SK-N-SH treated with all-trans-retinoic acid at 6 μM for 48 hours (cell line): ENCODE measurements at regions not wholly inside any gene's neighbourhood (a gene's known extent, or its start where the extent isn't known, plus 50 kb on each side); places are given as distances from the start of the nearest gene placed in this dataset.

Experiments
- ATAC-seq: fragments of 200-7000 bp; cut with Tn5 transposase; 3 replicates; pipeline ENCODE4 v1.9.1; 2020; ENCODE audit warnings: mild to moderate bottlenecking, moderate library complexity
- ARNTL ChIP-seq: fragments of 450-650 bp; formaldehyde crosslinking; IDR thresholded peaks from 2 replicates; pipeline ENCODE4 v1.5.0; 2020; ENCODE audit warnings: low read depth, mild to moderate bottlenecking, moderate library complexity, borderline replicate concordance
- BACH2 ChIP-seq: fragments of 250-450 bp; sonication (Bioruptor Pico); IDR thresholded peaks from 2 replicates; pipeline ENCODE4 v1.9.0; 2021; ENCODE audit warnings: mild to moderate bottlenecking, borderline replicate concordance
- CSDC2 ChIP-seq: fragments of 250-450 bp; sonication (Bioruptor Pico); IDR thresholded peaks from 2 replicates; pipeline ENCODE4 v1.5.0; 2020; ENCODE audit warnings: mild to moderate bottlenecking, moderate library complexity
- ESRRG ChIP-seq: fragments of 250-450 bp; sonication (Bioruptor Pico); IDR thresholded peaks from 2 replicates; pipeline ENCODE4 v1.6.1; 2021; ENCODE audit warnings: mild to moderate bottlenecking
- GLIS3 ChIP-seq: fragments of 250-450 bp; sonication (Bioruptor Pico); IDR thresholded peaks from 2 replicates; pipeline ENCODE4 v1.5.0; 2020; ENCODE audit warnings: mild to moderate bottlenecking, moderate library complexity
- ISL1 ChIP-seq: fragments of 250-450 bp; sonication (Bioruptor Pico); IDR thresholded peaks from 2 replicates; pipeline ENCODE4 v2.1.2; 2022; ENCODE audit warnings: mild to moderate bottlenecking, moderate library complexity
- OSR1 ChIP-seq: fragments of 250-450 bp; sonication (Bioruptor Pico); IDR thresholded peaks from 2 replicates; pipeline ENCODE4 v1.8.0; 2022; ENCODE audit warnings: moderate library complexity, mild to moderate bottlenecking, inconsistent platforms
- PATZ1 ChIP-seq: fragments of 250-450 bp; sonication (Bioruptor Pico); IDR thresholded peaks from 2 replicates; pipeline ENCODE4 v1.8.0; 2020; ENCODE audit warnings: mild to moderate bottlenecking, moderate library complexity, borderline replicate concordance
- RARB ChIP-seq: fragments of 250-450 bp; sonication (Bioruptor Pico); IDR thresholded peaks from 2 replicates; pipeline ENCODE4 v1.8.0; 2021; ENCODE audit warnings: mild to moderate bottlenecking, moderate library complexity
- TCF4 ChIP-seq: fragments of 250-450 bp; sonication (Bioruptor Pico); IDR thresholded peaks from 2 replicates; pipeline ENCODE4 v1.8.0; 2021; ENCODE audit warnings: mild to moderate bottlenecking, moderate library complexity, borderline replicate concordance
- TOX ChIP-seq: fragments of 250-450 bp; sonication (Bioruptor Pico); IDR thresholded peaks from 2 replicates; pipeline ENCODE4 v1.8.0; 2021; ENCODE audit warnings: mild to moderate bottlenecking, moderate library complexity, borderline replicate concordance
- ZC3H10 ChIP-seq: fragments of 250-450 bp; sonication (Bioruptor Pico); IDR thresholded peaks from 2 replicates; pipeline ENCODE4 v1.5.1; 2021; ENCODE audit warnings: mild to moderate bottlenecking, moderate library complexity
- ZFP3 ChIP-seq: fragments of 250-450 bp; sonication (Bioruptor Pico); IDR thresholded peaks from 2 replicates; pipeline ENCODE4 v1.5.0; 2020; ENCODE audit warnings: mild to moderate bottlenecking, moderate library complexity
- ZFP30 ChIP-seq: fragments of 450-650 bp; formaldehyde crosslinking; IDR thresholded peaks from 2 replicates; pipeline ENCODE4 v1.5.0; 2022; ENCODE audit warnings: mild to moderate bottlenecking, moderate library complexity
- ZNF565 ChIP-seq: fragments of 450-650 bp; formaldehyde crosslinking; conservative IDR thresholded peaks from 2 replicates; pipeline ENCODE4 v1.5.0; 2020; ENCODE audit warnings: low read depth, mild to moderate bottlenecking, moderate library complexity
- ZNF70 ChIP-seq: fragments of 450-650 bp; formaldehyde crosslinking; IDR thresholded peaks from 2 replicates; pipeline ENCODE4 v1.5.0; 2020; ENCODE audit warnings: mild to moderate bottlenecking, moderate library complexity
- ZNF8 ChIP-seq: fragments of 450-650 bp; formaldehyde crosslinking; IDR thresholded peaks from 2 replicates; pipeline ENCODE4 v1.5.0; 2020; ENCODE audit warnings: mild to moderate bottlenecking, moderate library complexity
- TF ChIP-seq, protein P1 (sequence below): fragments of 250-450 bp; sonication (Bioruptor Pico); IDR thresholded peaks from 2 replicates; pipeline ENCODE4 v1.5.1; 2020; ENCODE audit warnings: low read depth, mild to moderate bottlenecking, moderate library complexity
- TF ChIP-seq, protein P2 (sequence below): fragments of 250-450 bp; sonication (Bioruptor Pico); IDR thresholded peaks from 2 replicates; pipeline ENCODE4 v1.5.1; 2021; ENCODE audit warnings: mild to moderate bottlenecking, moderate library complexity
- TF ChIP-seq, protein P3 (sequence below): fragments of 250-450 bp; sonication (Bioruptor Pico); IDR thresholded peaks from 2 replicates; pipeline ENCODE4 v1.8.0; 2021; ENCODE audit warnings: low read depth, mild to moderate bottlenecking, moderate library complexity, borderline replicate concordance
- TF ChIP-seq, protein P4 (sequence below): fragments of 250-450 bp; sonication (Bioruptor Pico); IDR thresholded peaks from 2 replicates; pipeline ENCODE4 v1.5.0; 2020; ENCODE audit warnings: mild to moderate bottlenecking, moderate library complexity

DNA sequence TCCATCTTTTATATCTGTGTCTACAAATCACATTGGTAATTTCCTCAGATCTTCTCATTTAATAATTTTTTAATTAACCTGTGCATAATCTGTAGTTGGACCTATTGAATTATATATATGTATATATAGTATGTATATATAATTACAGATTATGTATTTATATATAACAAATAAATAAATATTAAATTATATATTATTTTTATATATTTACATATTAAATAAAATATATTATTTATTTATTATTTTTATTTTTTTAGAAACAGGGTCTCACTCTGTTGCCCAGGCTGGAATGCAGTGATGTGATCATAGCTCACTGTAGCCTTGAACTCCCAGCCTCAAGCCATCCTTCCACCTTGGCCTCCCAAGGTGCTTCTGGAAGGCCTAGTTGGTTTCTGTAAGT is 197.9 kb downstream of the FGF9 start (continued):
- TF ChIP-seq, protein P1, sequence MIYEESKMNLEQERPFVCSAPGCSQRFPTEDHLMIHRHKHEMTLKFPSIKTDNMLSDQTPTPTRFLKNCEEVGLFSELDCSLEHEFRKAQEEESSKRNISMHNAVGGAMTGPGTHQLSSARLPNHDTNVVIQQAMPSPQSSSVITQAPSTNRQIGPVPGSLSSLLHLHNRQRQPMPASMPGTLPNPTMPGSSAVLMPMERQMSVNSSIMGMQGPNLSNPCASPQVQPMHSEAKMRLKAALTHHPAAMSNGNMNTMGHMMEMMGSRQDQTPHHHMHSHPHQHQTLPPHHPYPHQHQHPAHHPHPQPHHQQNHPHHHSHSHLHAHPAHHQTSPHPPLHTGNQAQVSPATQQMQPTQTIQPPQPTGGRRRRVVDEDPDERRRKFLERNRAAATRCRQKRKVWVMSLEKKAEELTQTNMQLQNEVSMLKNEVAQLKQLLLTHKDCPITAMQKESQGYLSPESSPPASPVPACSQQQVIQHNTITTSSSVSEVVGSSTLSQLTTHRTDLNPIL, result no peak
- TF ChIP-seq ZNF565 (no peak), ZFP30 (CRISPR knock-in tag) (no peak)
- TF ChIP-seq, protein P2, sequence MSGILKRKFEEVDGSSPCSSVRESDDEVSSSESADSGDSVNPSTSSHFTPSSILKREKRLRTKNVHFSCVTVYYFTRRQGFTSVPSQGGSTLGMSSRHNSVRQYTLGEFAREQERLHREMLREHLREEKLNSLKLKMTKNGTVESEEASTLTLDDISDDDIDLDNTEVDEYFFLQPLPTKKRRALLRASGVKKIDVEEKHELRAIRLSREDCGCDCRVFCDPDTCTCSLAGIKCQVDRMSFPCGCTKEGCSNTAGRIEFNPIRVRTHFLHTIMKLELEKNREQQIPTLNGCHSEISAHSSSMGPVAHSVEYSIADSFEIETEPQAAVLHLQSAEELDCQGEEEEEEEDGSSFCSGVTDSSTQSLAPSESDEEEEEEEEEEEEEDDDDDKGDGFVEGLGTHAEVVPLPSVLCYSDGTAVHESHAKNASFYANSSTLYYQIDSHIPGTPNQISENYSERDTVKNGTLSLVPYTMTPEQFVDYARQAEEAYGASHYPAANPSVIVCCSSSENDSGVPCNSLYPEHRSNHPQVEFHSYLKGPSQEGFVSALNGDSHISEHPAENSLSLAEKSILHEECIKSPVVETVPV, result no peak

DNA sequence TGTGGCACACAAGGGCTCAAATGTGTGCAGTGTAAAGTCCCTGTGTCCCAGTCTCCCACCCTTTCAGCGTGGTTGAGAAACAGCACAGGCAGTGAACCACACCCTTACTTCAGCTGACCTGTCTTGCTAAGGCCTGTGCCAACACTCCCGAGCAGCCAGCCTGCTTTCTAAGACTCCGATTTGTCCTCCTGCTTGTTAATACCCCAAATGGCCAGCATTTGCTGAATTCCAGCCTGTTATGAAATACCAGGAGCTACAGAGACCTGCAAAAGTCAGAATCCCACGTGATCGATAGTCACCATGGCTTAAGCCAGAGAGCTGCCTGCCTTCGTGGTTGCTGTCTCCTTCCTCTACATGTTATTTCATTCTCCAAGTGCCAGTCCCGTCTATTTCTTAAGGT is 200.5 kb downstream of the FGF9 start:
- TF ChIP-seq PATZ1 (CRISPR knock-in tag) (no peak), ZNF8 (CRISPR knock-in tag) (no peak), ISL1 (CRISPR knock-in tag) (no peak), ZFP30 (CRISPR knock-in tag) (no peak), ZNF70 (CRISPR knock-in tag) (no peak), ARNTL (CRISPR knock-in tag) (no peak), TCF4 (CRISPR knock-in tag) (no peak), ESRRG (CRISPR knock-in tag) (no peak)
- TF ChIP-seq, protein P3, sequence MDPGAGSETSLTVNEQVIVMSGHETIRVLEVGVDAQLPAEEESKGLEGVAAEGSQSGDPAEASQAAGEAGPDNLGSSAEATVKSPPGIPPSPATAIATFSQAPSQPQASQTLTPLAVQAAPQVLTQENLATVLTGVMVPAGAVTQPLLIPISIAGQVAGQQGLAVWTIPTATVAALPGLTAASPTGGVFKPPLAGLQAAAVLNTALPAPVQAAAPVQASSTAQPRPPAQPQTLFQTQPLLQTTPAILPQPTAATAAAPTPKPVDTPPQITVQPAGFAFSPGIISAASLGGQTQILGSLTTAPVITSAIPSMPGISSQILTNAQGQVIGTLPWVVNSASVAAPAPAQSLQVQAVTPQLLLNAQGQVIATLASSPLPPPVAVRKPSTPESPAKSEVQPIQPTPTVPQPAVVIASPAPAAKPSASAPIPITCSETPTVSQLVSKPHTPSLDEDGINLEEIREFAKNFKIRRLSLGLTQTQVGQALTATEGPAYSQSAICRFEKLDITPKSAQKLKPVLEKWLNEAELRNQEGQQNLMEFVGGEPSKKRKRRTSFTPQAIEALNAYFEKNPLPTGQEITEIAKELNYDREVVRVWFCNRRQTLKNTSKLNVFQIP (CRISPR knock-in tag), result no peak
- TF ChIP-seq, protein P4, sequence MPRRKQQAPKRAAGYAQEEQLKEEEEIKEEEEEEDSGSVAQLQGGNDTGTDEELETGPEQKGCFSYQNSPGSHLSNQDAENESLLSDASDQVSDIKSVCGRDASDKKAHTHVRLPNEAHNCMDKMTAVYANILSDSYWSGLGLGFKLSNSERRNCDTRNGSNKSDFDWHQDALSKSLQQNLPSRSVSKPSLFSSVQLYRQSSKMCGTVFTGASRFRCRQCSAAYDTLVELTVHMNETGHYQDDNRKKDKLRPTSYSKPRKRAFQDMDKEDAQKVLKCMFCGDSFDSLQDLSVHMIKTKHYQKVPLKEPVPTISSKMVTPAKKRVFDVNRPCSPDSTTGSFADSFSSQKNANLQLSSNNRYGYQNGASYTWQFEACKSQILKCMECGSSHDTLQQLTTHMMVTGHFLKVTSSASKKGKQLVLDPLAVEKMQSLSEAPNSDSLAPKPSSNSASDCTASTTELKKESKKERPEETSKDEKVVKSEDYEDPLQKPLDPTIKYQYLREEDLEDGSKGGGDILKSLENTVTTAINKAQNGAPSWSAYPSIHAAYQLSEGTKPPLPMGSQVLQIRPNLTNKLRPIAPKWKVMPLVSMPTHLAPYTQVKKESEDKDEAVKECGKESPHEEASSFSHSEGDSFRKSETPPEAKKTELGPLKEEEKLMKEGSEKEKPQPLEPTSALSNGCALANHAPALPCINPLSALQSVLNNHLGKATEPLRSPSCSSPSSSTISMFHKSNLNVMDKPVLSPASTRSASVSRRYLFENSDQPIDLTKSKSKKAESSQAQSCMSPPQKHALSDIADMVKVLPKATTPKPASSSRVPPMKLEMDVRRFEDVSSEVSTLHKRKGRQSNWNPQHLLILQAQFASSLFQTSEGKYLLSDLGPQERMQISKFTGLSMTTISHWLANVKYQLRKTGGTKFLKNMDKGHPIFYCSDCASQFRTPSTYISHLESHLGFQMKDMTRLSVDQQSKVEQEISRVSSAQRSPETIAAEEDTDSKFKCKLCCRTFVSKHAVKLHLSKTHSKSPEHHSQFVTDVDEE (CRISPR knock-in tag), result no peak
- ATAC-seq, result no peak

DNA sequence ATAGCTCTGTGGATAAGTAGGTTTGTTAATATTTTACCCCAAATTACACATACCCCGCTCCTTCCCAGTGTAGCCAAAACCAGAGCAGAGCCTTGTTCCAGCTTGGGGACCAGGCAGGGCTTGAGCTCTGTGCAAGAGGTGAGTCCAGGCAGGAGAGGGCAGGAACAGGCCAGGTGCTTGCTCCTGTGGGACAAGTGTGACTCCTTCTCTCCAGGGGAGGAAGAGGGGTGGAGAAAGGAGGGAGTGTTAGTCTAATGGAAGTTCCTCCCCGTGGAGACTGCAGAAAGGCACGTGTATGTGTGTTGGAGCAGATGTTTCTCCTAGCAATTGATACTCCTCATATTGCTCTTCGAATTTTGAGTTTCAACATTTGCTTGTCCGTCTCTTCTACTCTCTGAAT is 201.0 kb downstream of the FGF9 start:
- TF ChIP-seq, protein P2, result no peak
- TF ChIP-seq ZFP3 (CRISPR knock-in tag) (no peak), RARB (no peak), ZFP30 (CRISPR knock-in tag) (no peak), CSDC2 (no peak), ARNTL (CRISPR knock-in tag) (no peak), ZC3H10 (CRISPR knock-in tag) (no peak), OSR1 (CRISPR knock-in tag) (no peak)
- ATAC-seq, result no peak

DNA sequence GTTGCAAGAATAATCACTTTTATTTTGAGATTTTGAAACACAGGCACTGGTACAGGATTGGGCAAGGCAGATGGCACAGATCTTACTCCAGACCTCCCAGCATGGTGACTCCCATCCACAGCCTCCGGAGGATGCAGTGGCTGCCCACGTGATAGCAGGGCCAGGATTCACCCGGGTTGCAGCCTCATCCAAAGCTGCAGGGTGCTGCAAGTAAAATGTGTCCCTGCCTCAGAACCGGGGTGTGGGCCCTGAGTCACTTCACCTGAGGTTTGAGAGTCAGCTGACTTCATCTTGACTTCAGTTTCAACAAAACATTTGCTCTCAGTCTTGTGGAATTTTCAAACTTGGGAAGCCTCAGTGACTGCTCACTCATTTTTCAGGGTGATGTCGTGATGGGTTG is 201.9 kb downstream of the FGF9 start:
- no peak for ATAC-seq
- TF ChIP-seq ZNF70 (CRISPR knock-in tag), result no peak
- TF ChIP-seq, protein P2, result no peak
- TF ChIP-seq TOX (CRISPR knock-in tag), result no peak
- TF ChIP-seq, protein P1, result no peak
- TF ChIP-seq RARB, result no peak
- no peak for TF ChIP-seq GLIS3
- TF ChIP-seq, protein P3 (CRISPR knock-in tag), result no peak
- no peak for TF ChIP-seq TCF4 (CRISPR knock-in tag)
- no peak for TF ChIP-seq ESRRG (CRISPR knock-in tag)
- TF ChIP-seq BACH2 (CRISPR knock-in tag), result no peak
